GM18867 (cell line): ENCODE measurements at regions not wholly inside any gene's neighbourhood (a gene's known extent, or its start where the extent isn't known, plus 50 kb on each side); places are given as distances from the start of the nearest gene placed in this dataset.

Experiments used
- ATAC-seq: cut with Tn5 transposase; IDR thresholded peaks from one replicate; pipeline ENCODE4 v1.9.1; 2021; ENCODE audit warnings: mild to moderate bottlenecking, moderate library complexity; ENCODE audit not compliant: unreplicated experiment

GRCh38 chr10:78263521-78263988 lies 229.9 kb downstream of the RPS24 start:
- no peak for ATAC-seq

GRCh38 chr10:78264361-78264760 lies 230.7 kb downstream of the RPS24 start:
- ATAC-seq = no peak

- no peak for ATAC-seq
Measured at GRCh38 chr10:78266741-78267469, 233.2 kb downstream of the RPS24 start.

- ATAC-seq = no peak
Measured at GRCh38 chr10:78267598-78267997, 233.9 kb downstream of the RPS24 start.

GRCh38 chr10:78269060-78269459 lies 235.4 kb downstream of the RPS24 start:
- ATAC-seq = no peak

DNA sequence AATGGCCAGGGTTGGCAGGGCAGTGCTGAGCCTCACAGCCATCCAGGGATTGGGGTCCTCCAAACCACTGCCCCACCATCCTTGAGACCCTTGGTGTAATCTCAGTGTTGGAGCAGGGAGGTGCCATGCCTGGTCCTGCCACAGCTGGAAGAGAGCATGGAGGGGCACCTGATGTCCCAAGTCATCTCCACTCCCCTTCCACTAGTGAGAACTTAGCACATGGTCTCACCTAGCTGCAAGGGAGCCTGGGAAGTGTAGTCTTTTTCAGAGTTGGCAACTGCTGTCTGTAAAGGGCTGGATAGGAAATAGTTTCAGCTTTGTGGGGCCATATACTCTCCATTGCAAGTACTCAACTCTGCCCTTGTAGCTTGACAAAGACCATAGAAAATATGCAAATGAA lies 238.7 kb downstream of the RPS24 start:
- no peak for ATAC-seq

- no peak for ATAC-seq
Measured at GRCh38 chr10:78274491-78274890, 240.8 kb downstream of the RPS24 start.

- no peak for ATAC-seq
Measured at GRCh38 chr10:78276139-78276538, 242.5 kb downstream of the RPS24 start.

- ATAC-seq = no peak
Measured at GRCh38 chr10:78277314-78278057, 243.8 kb downstream of the RPS24 start.

DNA sequence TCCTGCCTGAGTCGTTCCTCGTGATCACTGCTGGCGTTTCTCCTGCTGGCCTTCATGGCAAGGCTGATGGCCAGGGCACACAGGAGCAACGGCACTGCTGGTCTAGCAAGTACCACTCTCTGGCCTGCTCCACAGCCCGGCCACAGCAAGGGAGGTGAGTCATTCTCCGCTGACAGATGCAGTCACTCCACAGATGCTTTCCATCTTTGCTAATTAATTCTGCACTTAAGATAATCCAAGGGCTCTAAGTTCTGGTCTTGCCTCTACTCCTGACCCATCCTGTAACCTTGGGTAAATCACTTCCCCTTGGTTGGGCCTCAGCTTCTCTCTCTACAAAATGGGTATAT lies 244.4 kb downstream of the RPS24 start:
- no peak for ATAC-seq

GRCh38 chr10:78279756-78280155 lies 246.1 kb downstream of the RPS24 start:
- ATAC-seq = no peak

DNA sequence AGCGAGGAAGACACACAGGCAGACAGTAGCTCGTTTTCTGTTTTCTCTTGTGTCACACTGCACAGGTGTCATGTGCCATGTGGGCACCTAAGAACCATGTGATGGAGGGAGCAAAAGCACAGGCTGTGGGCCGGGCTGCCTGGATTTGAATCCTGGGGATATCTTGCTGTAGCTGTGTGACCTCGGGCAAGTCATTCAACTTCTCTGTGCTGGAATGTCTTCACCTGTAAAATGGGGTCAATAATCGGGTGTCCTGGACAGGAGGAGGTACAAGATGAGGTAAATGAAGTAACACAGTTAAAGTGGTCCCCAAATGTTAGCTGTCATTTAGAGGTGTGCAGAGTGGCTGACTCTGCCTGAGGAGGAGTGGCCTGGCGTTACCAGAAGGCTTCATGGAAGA lies 246.9 kb downstream of the RPS24 start:
- no peak for ATAC-seq

GRCh38 chr10:78281627-78282026 lies 248.0 kb downstream of the RPS24 start:
- ATAC-seq = no peak

- no peak for ATAC-seq
Measured at GRCh38 chr10:78283069-78283682, 249.5 kb downstream of the RPS24 start.

DNA sequence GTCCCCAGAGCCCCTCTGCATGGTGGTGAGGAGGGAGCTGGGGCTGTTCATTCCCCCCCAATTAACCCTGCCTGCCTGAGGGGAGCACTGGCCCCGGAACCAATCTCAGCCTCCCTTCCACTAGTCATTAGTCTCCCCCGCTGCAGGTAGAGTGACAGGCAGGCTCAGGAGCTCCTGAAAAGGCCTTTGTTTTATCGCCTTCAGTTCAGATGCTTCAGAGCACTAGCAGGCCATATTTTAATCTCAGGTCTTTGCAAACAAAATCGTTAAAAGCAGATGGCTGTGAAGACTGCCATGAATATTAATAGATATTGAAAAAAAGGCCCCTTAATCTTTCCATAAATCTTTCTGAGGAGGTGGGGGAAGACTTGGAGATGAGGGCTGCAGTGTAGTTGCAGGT lies 250.7 kb downstream of the RPS24 start:
- ATAC-seq = no peak

GRCh38 chr10:78285226-78285625 lies 251.6 kb downstream of the RPS24 start:
- no peak for ATAC-seq

- ATAC-seq = no peak
Measured at GRCh38 chr10:78286186-78286585, 252.5 kb downstream of the RPS24 start.

- no peak for ATAC-seq
Measured at GRCh38 chr10:78286668-78287067, 253.0 kb downstream of the RPS24 start.

DNA sequence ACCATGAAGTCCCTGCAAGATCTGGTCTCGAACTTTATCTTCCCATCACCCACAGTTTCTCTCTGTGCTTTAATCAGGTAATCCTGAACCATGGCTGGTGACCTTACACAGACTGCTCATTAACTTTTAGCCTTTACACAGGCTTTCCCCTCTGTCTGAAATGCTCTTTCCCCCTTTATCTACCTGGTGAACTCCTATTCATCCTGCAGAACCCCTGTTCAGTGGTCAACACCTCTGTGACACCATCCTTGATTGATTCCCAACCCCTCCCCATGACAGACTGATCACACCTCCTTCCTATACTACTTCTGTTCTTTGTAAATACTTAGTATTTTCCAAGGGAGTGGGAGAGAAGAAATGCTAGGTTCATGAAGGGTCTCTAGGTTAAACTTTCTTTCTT lies 254.0 kb downstream of the RPS24 start:
- ATAC-seq = no peak

- ATAC-seq = no peak
Measured at GRCh38 chr10:78288663-78289062, 255.0 kb downstream of the RPS24 start.

- ATAC-seq = no peak
Measured at GRCh38 chr10:78290131-78290750, 256.6 kb downstream of the RPS24 start.

DNA sequence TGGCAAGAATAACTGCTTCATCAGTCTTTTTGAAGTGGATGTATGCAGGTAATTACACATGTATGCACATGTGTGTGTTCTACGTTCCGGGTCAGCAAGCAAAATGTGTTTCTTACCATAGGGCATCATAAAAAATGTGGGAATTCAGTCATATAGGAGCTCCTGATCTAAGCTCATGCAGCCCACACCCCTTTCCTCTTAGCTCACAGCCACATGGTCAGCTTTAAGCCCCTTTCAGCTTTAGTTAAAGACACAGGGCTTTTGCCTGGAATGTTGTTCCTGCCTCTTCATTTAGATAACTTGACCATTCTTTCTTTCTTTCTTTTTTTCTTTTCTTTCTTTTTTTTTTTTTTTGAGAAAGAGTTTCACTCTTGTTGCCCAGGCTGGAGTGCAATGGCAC lies 258.1 kb downstream of the RPS24 start:
- ATAC-seq = no peak
